Nephron (organoid): ENCODE measurements at regions not wholly inside any gene's neighbourhood (a gene's known extent, or its start where the extent isn't known, plus 50 kb on each side); places are given as distances from the start of the nearest gene placed in this dataset.

ENCODE experiments used
- H3K27ac Mint-ChIP-seq, 3 experiments: 2 replicates each; pipeline ENCODE4 v1.8.0; 2020; ENCODE audit warnings: mixed read lengths in 3 of 3, mild to moderate bottlenecking in 2 of 3, moderate library complexity in 1 of 3
- H3K27me3 Mint-ChIP-seq: 2 replicates; pipeline ENCODE4 v1.8.0; 2021; ENCODE audit warnings: low read depth, mild to moderate bottlenecking, moderate library complexity, mixed read lengths
- H3K36me3 Mint-ChIP-seq: 2 replicates; pipeline ENCODE4 v1.8.0; 2020; ENCODE audit warnings: low read depth, mixed read lengths
- H3K4me1 Mint-ChIP-seq: 2 replicates; pipeline ENCODE4 v1.8.0; 2020; ENCODE audit warnings: mixed read lengths
- H3K4me3 Mint-ChIP-seq, 3 experiments: 2 replicates each; pipeline ENCODE4 v1.8.0; 2020; ENCODE audit warnings: mild to moderate bottlenecking in 3 of 3, mixed read lengths in 3 of 3, moderate library complexity in 2 of 3
- H3K9me3 Mint-ChIP-seq: 2 replicates; pipeline ENCODE4 v1.8.0; 2020; ENCODE audit warnings: mixed read lengths
- CTCF ChIP-seq, 3 experiments: fragments of 200-600 bp; sonication (generic); IDR thresholded peaks; one replicate each; pipeline ENCODE4 v1.5.0; 2021; ENCODE audit warnings: antibody characterized with exemption in 3 of 3; ENCODE audit not compliant: unreplicated experiment in 3 of 3

GRCh38 chr6:14995208-14995607 lies 250.7 kb upstream of the JARID2 start:
- H3K4me3 Mint-ChIP-seq, result no peak overlapping the region
- no peaks in the 10 kb centered on the region for H3K9me3 Mint-ChIP-seq
- no peak overlapping the region for H3K27ac Mint-ChIP-seq
- no peaks in the 10 kb centered on the region for H3K27me3 Mint-ChIP-seq
- TF ChIP-seq CTCF (IDR thresholded peaks at IDR 0.05; ENCODE audit: unreplicated experiment in 3 of 3), result no peak
- no peaks in the 10 kb centered on the region for H3K36me3 Mint-ChIP-seq
- no peaks in the 10 kb centered on the region for H3K4me1 Mint-ChIP-seq

- Mint-ChIP-seq H3K27me3 (no peaks in the 10 kb centered on the region), H3K27ac (no peak overlapping the region), H3K4me3 (no peak overlapping the region), H3K36me3 (no peaks in the 10 kb centered on the region), H3K4me1 (peaks cover under 1% of the 10 kb centered on the region), H3K9me3 (no peaks in the 10 kb centered on the region)
- TF ChIP-seq CTCF (IDR thresholded peaks at IDR 0.05; ENCODE audit: unreplicated experiment in 3 of 3), result no peak
Measured at GRCh38 chr6:14995966-14996602, 249.8 kb upstream of the JARID2 start.

GRCh38 chr6:14996892-14997291 lies 249.0 kb upstream of the JARID2 start:
- H3K36me3 Mint-ChIP-seq, result no peaks in the 10 kb centered on the region
- H3K9me3 Mint-ChIP-seq, result no peaks in the 10 kb centered on the region
- H3K27me3 Mint-ChIP-seq, result no peaks in the 10 kb centered on the region
- H3K4me1 Mint-ChIP-seq, result peaks cover 9% of the 10 kb centered on the region
- no peak overlapping the region for H3K4me3 Mint-ChIP-seq
- no peak for TF ChIP-seq CTCF (IDR thresholded peaks at IDR 0.05; ENCODE audit: unreplicated experiment in 3 of 3)
- no peak overlapping the region for H3K27ac Mint-ChIP-seq

GRCh38 chr6:14997507-14997906 lies 248.4 kb upstream of the JARID2 start:
- Mint-ChIP-seq H3K4me1 (peaks cover 11% of the 10 kb centered on the region), H3K27ac (no peak overlapping the region), H3K9me3 (no peaks in the 10 kb centered on the region), H3K27me3 (no peaks in the 10 kb centered on the region), H3K4me3 (no peak overlapping the region), H3K36me3 (no peaks in the 10 kb centered on the region)
- TF ChIP-seq CTCF (IDR thresholded peaks at IDR 0.05; ENCODE audit: unreplicated experiment in 3 of 3), result no peak

- Mint-ChIP-seq H3K27ac (no peak overlapping the region), H3K27me3 (no peaks in the 10 kb centered on the region), H3K36me3 (no peaks in the 10 kb centered on the region), H3K4me3 (no peak overlapping the region), H3K9me3 (no peaks in the 10 kb centered on the region), H3K4me1 (peaks cover 11% of the 10 kb centered on the region)
- no peak for TF ChIP-seq CTCF (IDR thresholded peaks at IDR 0.05; ENCODE audit: unreplicated experiment in 3 of 3)
Measured at GRCh38 chr6:14999106-14999505, 246.8 kb upstream of the JARID2 start.

- Mint-ChIP-seq H3K4me1 (peaks cover 11% of the 10 kb centered on the region), H3K4me3 (no peak overlapping the region), H3K27me3 (no peaks in the 10 kb centered on the region)
Measured at GRCh38 chr6:15001326-15001910, 244.5 kb upstream of the JARID2 start.

More at GRCh38 chr6:15001326-15001910, 244.5 kb upstream of the JARID2 start:
- TF ChIP-seq CTCF (IDR thresholded peaks at IDR 0.05; ENCODE audit: unreplicated experiment in 3 of 3), result no peak
- Mint-ChIP-seq H3K9me3 (no peaks in the 10 kb centered on the region), H3K27ac (peak overlapping the region in 1 of 3 experiments; percentile 16), H3K36me3 (no peaks in the 10 kb centered on the region)
